ENCODE measurements at regions not wholly inside any gene's neighbourhood (a gene's known extent, or its start where the extent isn't known, plus 50 kb on each side); places are given as distances from the start of the nearest gene placed in this dataset.
A peak's percentile ranks its signal among the peaks of the same experiment; 100 is the strongest.
"Not testable (repeated sequence)": the region's sequence is repeated elsewhere in the genome, so short reads cannot be mapped to it uniquely, and the experiment has no call there.

- DNase-seq (ENCODE audit: low read depth, low spot score), result no peak
These were observed 607.8 kb downstream of the PSAT1 start for GRCh38 chr9:78904686-78905085.

GRCh38 chr9:78905387-78905786, 608.5 kb downstream of the PSAT1 start:
- no peak for DNase-seq (ENCODE audit: low read depth, low spot score)

- DNase-seq (ENCODE audit: low read depth, low spot score), result no peak
These were observed 609.2 kb downstream of the PSAT1 start for GRCh38 chr9:78905986-78906755.

- DNase-seq (ENCODE audit: low read depth, low spot score), result no peak
These were observed 612.6 kb downstream of the PSAT1 start for GRCh38 chr9:78909566-78909965.

GRCh38 chr9:78916884-78917283, 620.0 kb downstream of the PSAT1 start:
- DNase-seq (ENCODE audit: low read depth, low spot score), result not testable (repeated sequence)

- DNase-seq (ENCODE audit: low read depth, low spot score), result no peak
These were observed 622.1 kb downstream of the PSAT1 start for GRCh38 chr9:78918976-78919375.

GRCh38 chr9:78919701-78920100, 622.8 kb downstream of the PSAT1 start:
- DNase-seq (ENCODE audit: low read depth, low spot score), result no peak

GRCh38 chr9:78921341-78921740, 624.4 kb downstream of the PSAT1 start:
- no peak for DNase-seq (ENCODE audit: low read depth, low spot score)

GRCh38 chr9:78923966-78924659, 627.2 kb downstream of the PSAT1 start:
- DNase-seq (ENCODE audit: low read depth, low spot score), result no peak

- DNase-seq (ENCODE audit: low read depth, low spot score), result no peak
These were observed 630.4 kb downstream of the PSAT1 start for GRCh38 chr9:78927099-78927940.

GRCh38 chr9:78928625-78929405, 631.9 kb downstream of the PSAT1 start:
- DNase-seq (ENCODE audit: low read depth, low spot score), result no peak

GRCh38 chr9:78930281-78930680, 633.4 kb downstream of the PSAT1 start:
- no peak for DNase-seq (ENCODE audit: low read depth, low spot score)

GRCh38 chr9:78932849-78933627, 636.1 kb downstream of the PSAT1 start:
- peak; percentile 35 for DNase-seq (ENCODE audit: low read depth, low spot score)

GRCh38 chr9:78934880-78935279, 636.9 kb upstream of the TLE4 start:
- no peak for DNase-seq (ENCODE audit: low read depth, low spot score)

GRCh38 chr9:78938821-78939220, 632.9 kb upstream of the TLE4 start:
- DNase-seq (ENCODE audit: low read depth, low spot score), result no peak

- DNase-seq (ENCODE audit: low read depth, low spot score), result no peak
These were observed 632.3 kb upstream of the TLE4 start for GRCh38 chr9:78939311-78940065.

- DNase-seq (ENCODE audit: low read depth, low spot score), result no peak
These were observed 631.5 kb upstream of the TLE4 start for GRCh38 chr9:78940121-78940855.

- DNase-seq (ENCODE audit: low read depth, low spot score), result no peak
These were observed 617.5 kb upstream of the TLE4 start for GRCh38 chr9:78954286-78954685.

- DNase-seq (ENCODE audit: low read depth, low spot score), result no peak
These were observed 612.9 kb upstream of the TLE4 start for GRCh38 chr9:78958892-78959291.
